WTC11 (cell line): ENCODE measurements at regions not wholly inside any gene's neighbourhood (a gene's known extent, or its start where the extent isn't known, plus 50 kb on each side); places are given as distances from the start of the nearest gene placed in this dataset.

Source experiments
- ATAC-seq: fragments of 200-7000 bp; cut with Tn5 transposase; 2 replicates; pipeline ENCODE4 v1.10.0; 2021; ENCODE audit warnings: mild to moderate bottlenecking, moderate library complexity
- CTCF ChIA-PET: fragments of 300-600 bp; sonication (Branson Sonifier 250); formaldehyde crosslinking; loops from one replicate; lab custom pipeline; 2021; ENCODE audit warnings: antibody characterized with exemption; lab: Charles Lee
- POLR2A ChIA-PET: fragments of 350-600 bp; sonication (Branson Sonifier 250); formaldehyde crosslinking; loops from one replicate; lab custom pipeline; 2021; ENCODE audit warnings: antibody characterized with exemption; lab: Charles Lee
- DNase-seq: peaks from one replicate; pipeline ENCODE4 v3.0.0; 2021; ENCODE audit warnings: low spot score
- H3K27ac Mint-ChIP-seq: 2 replicates; pipeline ENCODE4 v1.8.0; 2021; ENCODE audit warnings: mixed read lengths
- H3K27me3 Mint-ChIP-seq: 2 replicates; pipeline ENCODE4 v1.8.0; 2021; ENCODE audit warnings: low read depth, mild to moderate bottlenecking, moderate library complexity, mixed read lengths
- H3K36me3 Mint-ChIP-seq: 2 replicates; pipeline ENCODE4 v1.8.0; 2021; ENCODE audit warnings: mixed read lengths
- H3K4me1 Mint-ChIP-seq: 2 replicates; pipeline ENCODE4 v1.8.0; 2022; ENCODE audit warnings: mixed read lengths
- H3K4me3 Mint-ChIP-seq: 2 replicates; pipeline ENCODE4 v1.8.0; 2021; ENCODE audit warnings: mild to moderate bottlenecking, moderate library complexity, mixed read lengths
- H3K9me3 Mint-ChIP-seq: 2 replicates; pipeline ENCODE4 v1.8.0; 2021; ENCODE audit warnings: mixed read lengths
- ATF3 ChIP-seq: sonication (generic); formaldehyde crosslinking; conservative IDR thresholded peaks from 2 replicates; pipeline ENCODE4 v1.8.1; 2022; ENCODE audit warnings: mild to moderate bottlenecking, missing genetic modification reagents
- ATF6 ChIP-seq: sonication (generic); formaldehyde crosslinking; IDR thresholded peaks from 2 replicates; pipeline ENCODE4 v1.8.1; 2023; ENCODE audit warnings: mild to moderate bottlenecking, missing genetic modification reagents
- CTCF ChIP-seq: fragments of 200-600 bp; IDR thresholded peaks from 2 replicates; pipeline ENCODE4 v1.8.0; 2022; ENCODE audit warnings: antibody characterized with exemption
- E2F5 ChIP-seq: sonication (generic); formaldehyde crosslinking; IDR thresholded peaks from 2 replicates; pipeline ENCODE4 v1.8.1; 2022; ENCODE audit warnings: mild to moderate bottlenecking, moderate library complexity, missing genetic modification reagents
- ELF4 ChIP-seq: sonication (generic); formaldehyde crosslinking; IDR thresholded peaks from 2 replicates; pipeline ENCODE4 v1.8.1; 2022; ENCODE audit warnings: low read depth, mild to moderate bottlenecking, moderate library complexity, missing genetic modification reagents
- ESRRA ChIP-seq: sonication (generic); formaldehyde crosslinking; IDR thresholded peaks from 2 replicates; pipeline ENCODE4 v1.8.1; 2022; ENCODE audit warnings: mild to moderate bottlenecking, missing genetic modification reagents, borderline replicate concordance
- IRF2 ChIP-seq: sonication (generic); formaldehyde crosslinking; IDR thresholded peaks from 2 replicates; pipeline ENCODE4 v1.8.0; 2022; ENCODE audit warnings: low read depth, missing genetic modification reagents, borderline replicate concordance
- JUN ChIP-seq: sonication (generic); formaldehyde crosslinking; IDR thresholded peaks from 2 replicates; pipeline ENCODE4 v1.8.0; 2023; ENCODE audit warnings: mild to moderate bottlenecking, missing genetic modification reagents
- MXD4 ChIP-seq: fragments of 250-450 bp; sonication (Bioruptor Pico); IDR thresholded peaks from 2 replicates; pipeline ENCODE4 v1.8.0; 2021; ENCODE audit warnings: mild to moderate bottlenecking, moderate library complexity, borderline replicate concordance
- NR1H2 ChIP-seq: sonication (generic); formaldehyde crosslinking; IDR thresholded peaks from 2 replicates; pipeline ENCODE4 v1.9.0; 2021; ENCODE audit warnings: mild to moderate bottlenecking, moderate library complexity, missing genetic modification reagents
- RELA ChIP-seq: sonication (generic); formaldehyde crosslinking; IDR thresholded peaks from 2 replicates; pipeline ENCODE4 v1.8.1; 2022; ENCODE audit warnings: missing genetic modification reagents, mild to moderate bottlenecking, borderline replicate concordance
- RORB ChIP-seq: fragments of 250-450 bp; sonication (Bioruptor Pico); IDR thresholded peaks from 2 replicates; pipeline ENCODE4 v1.9.0; 2021; ENCODE audit warnings: mild to moderate bottlenecking
- TEAD1 ChIP-seq: sonication (generic); formaldehyde crosslinking; IDR thresholded peaks from 2 replicates; pipeline ENCODE4 v1.8.0; 2022; ENCODE audit warnings: mild to moderate bottlenecking, missing genetic modification reagents
- TEAD4 ChIP-seq: sonication (generic); formaldehyde crosslinking; IDR thresholded peaks from 2 replicates; pipeline ENCODE4 v1.8.0; 2022; ENCODE audit warnings: mild to moderate bottlenecking, missing genetic modification reagents
- ZMAT4 ChIP-seq: fragments of 250-450 bp; sonication (Bioruptor Pico); IDR thresholded peaks from 2 replicates; pipeline ENCODE4 v1.9.0; 2021; ENCODE audit warnings: mild to moderate bottlenecking
- ZNF416 ChIP-seq: fragments of 250-450 bp; sonication (Bioruptor Pico); IDR thresholded peaks from 2 replicates; pipeline ENCODE4 v1.9.0; 2021; ENCODE audit warnings: mild to moderate bottlenecking, inconsistent platforms
- ZNF671 ChIP-seq: fragments of 250-450 bp; sonication (Bioruptor Pico); IDR thresholded peaks from 2 replicates; pipeline ENCODE4 v1.8.0; 2021; ENCODE audit warnings: mild to moderate bottlenecking

- H3K4me3 Mint-ChIP-seq: no peak overlapping the region
- no peak for DNase-seq
- no peaks in the 10 kb centered on the region for H3K36me3 Mint-ChIP-seq
- POLR2A ChIA-PET: no interaction called here
- H3K27ac Mint-ChIP-seq: no peak overlapping the region
- no peak for TF ChIP-seq ZMAT4 (CRISPR knock-in tag)
- TF ChIP-seq ELF4 (CRISPR knock-in tag): no peak
- TF ChIP-seq TEAD4 (CRISPR knock-in tag): no peak
- TF ChIP-seq ZNF416 (CRISPR knock-in tag): no peak
- TF ChIP-seq ZNF671 (CRISPR knock-in tag): no peak
- no peak for TF ChIP-seq NR1H2 (CRISPR knock-in tag)
- no peak for TF ChIP-seq ATF3 (CRISPR knock-in tag)
- TF ChIP-seq IRF2 (CRISPR knock-in tag): no peak
- TF ChIP-seq TEAD1: no peak
- TF ChIP-seq ATF6 (CRISPR knock-in tag): no peak
- TF ChIP-seq, all 79 proteins: peak for 0
- Mint-ChIP-seq H3K9me3 (no peaks in the 10 kb centered on the region), H3K4me1 (peaks cover 20% of the 10 kb centered on the region), H3K27me3 (no peaks in the 10 kb centered on the region)
- no peak for ATAC-seq
- CTCF ChIA-PET: no interaction called here
Measured at GRCh38 chr7:42338916-42339540, 102.0 kb upstream of the GLI3 start.

GRCh38 chr7:42338231-42338915 is 101.4 kb upstream of the GLI3 start:
- Mint-ChIP-seq H3K4me3 (no peak overlapping the region), H3K27me3 (no peaks in the 10 kb centered on the region), H3K27ac (no peak overlapping the region), H3K36me3 (peaks cover 3% of the 10 kb centered on the region; the same call in 1 of the 2 replicates), H3K9me3 (peaks cover 3% of the 10 kb centered on the region; the same call in 1 of the 2 replicates), H3K4me1 (peaks cover 20% of the 10 kb centered on the region)
- DNase-seq (no peak), ATAC-seq (no peak)
- ChIA-PET POLR2A (no interaction called here), CTCF (interaction anchor here (1.0 kb wide), 1 partner anchor 21 kb away, joined by 3 read pairs; no protein-coding TSS in a partner anchor)
- TF ChIP-seq E2F5 (CRISPR knock-in tag) (no peak), JUN (CRISPR knock-in tag) (no peak), TEAD1 (no peak), RORB (CRISPR knock-in tag) (no peak), RELA (no peak), ESRRA (CRISPR knock-in tag) (no peak), MXD4 (CRISPR knock-in tag) (no peak), CTCF (no peak)
